Rectal smooth muscle tissue (tissue), 1 donor: ENCODE measurements at regions not wholly inside any gene's neighbourhood (a gene's known extent, or its start where the extent isn't known, plus 50 kb on each side); places are given as distances from the start of the nearest gene placed in this dataset.
"Not testable (repeated sequence)": the region's sequence is repeated elsewhere in the genome, so short reads cannot be mapped to it uniquely, and the experiment has no call there.

Experiments used
- H3K27ac ChIP-seq: one replicate; pipeline ENCODE4 v1.7.0; 2013; ENCODE audit warnings: low read depth, low read length, inconsistent platforms
- H3K27me3 ChIP-seq: one replicate; pipeline ENCODE4 v1.7.0; 2013; ENCODE audit warnings: low read length; ENCODE audit not compliant: control insufficient read depth, insufficient read depth
- H3K36me3 ChIP-seq: one replicate; pipeline ENCODE4 v1.7.0; 2013; ENCODE audit warnings: low read length; ENCODE audit not compliant: control insufficient read depth, insufficient read depth
- H3K4me1 ChIP-seq: one replicate; pipeline ENCODE4 v1.7.0; 2013; ENCODE audit warnings: low read length; ENCODE audit not compliant: control insufficient read depth, insufficient read depth
- H3K4me3 ChIP-seq: one replicate; pipeline ENCODE4 v1.7.0; 2013; ENCODE audit warnings: low read length
- H3K9ac ChIP-seq: one replicate; pipeline ENCODE4 v1.7.0; 2013; ENCODE audit warnings: low read length

DNA sequence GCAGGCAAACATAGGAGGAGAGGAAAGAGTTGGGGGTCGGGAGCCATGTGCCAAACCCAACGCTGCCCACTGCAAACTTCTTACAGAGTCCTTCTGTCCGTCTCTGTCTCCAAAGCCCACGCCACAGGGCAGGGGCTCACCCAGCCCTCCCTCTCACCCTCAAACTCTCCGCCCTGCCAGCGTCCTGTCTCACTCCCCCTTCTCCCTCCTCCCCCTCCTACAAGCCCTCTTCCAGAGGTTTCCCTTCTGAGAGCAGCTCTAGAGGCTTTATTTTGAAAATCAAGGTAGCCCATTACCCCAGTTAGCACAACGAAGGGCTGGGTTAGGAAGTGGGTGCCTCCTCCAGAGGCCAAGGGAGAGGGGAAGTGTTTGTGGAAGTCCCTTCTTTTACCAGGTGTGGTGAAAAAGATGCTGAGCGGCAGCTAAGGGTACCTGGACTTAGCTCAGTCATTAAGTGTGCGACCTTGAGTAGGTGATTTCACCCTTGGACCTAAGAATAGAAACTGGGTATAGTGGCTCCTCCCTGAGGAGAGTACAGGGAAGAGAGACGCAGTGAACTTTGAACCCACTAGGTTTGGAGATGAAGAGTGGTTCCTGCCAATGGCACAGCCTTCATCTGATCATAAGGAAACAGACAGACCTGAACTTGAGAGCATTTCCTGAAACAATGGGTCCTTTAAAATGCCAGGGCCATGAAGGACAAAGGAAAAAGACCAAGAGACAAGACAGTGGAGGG is 123.8 kb downstream of the BANF2 start:
- H3K4me1 ChIP-seq: no peaks in the 10 kb centered on the region

GRCh38 chr20:17822540-17823408 is 123.0 kb downstream of the BANF2 start:
- no peak overlapping the region for H3K9ac ChIP-seq
- H3K27ac ChIP-seq: no peak overlapping the region

More for the DNA sequence above, 123.8 kb downstream of the BANF2 start:
- Histone ChIP-seq H3K36me3 (no peaks in the 10 kb centered on the region), H3K4me3 (no peak overlapping the region), H3K27ac (no peak overlapping the region), H3K9ac (no peak overlapping the region), H3K27me3 (no peaks in the 10 kb centered on the region)

GRCh38 chr20:17822039-17822438 is 122.3 kb downstream of the BANF2 start:
- H3K36me3 ChIP-seq: no peaks in the 10 kb centered on the region
- H3K4me3 ChIP-seq: no peak overlapping the region
- no peaks in the 10 kb centered on the region for H3K27me3 ChIP-seq
- no peak overlapping the region for H3K9ac ChIP-seq
- no peak overlapping the region for H3K27ac ChIP-seq
- H3K4me1 ChIP-seq: no peaks in the 10 kb centered on the region

More at GRCh38 chr20:17822540-17823408, 123.0 kb downstream of the BANF2 start:
- Histone ChIP-seq H3K36me3 (no peaks in the 10 kb centered on the region), H3K27me3 (no peaks in the 10 kb centered on the region), H3K4me1 (no peaks in the 10 kb centered on the region), H3K4me3 (no peak overlapping the region)

DNA sequence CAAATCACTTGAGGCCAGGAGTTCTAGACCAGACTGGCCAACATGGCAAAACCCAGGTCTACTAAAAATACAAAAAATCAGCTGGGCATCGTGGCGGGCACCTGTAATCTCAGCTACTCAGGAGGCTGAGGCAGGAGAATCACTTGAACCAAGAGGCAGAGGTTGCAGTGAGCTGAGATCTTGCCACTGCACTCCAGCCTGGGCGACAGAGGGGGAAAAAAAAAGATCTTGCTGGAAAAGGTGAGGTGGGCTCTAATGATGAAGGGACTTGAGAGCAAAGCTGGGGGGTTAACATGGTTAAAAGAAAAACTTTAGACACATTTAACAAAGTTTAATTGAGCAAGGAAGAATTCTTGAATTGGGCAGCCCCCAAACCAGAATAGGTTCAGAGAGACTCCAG is 121.8 kb downstream of the BANF2 start:
- not testable (repeated sequence) for H3K4me3 ChIP-seq, H3K36me3 ChIP-seq, H3K27me3 ChIP-seq, H3K4me1 ChIP-seq, H3K27ac ChIP-seq, H3K9ac ChIP-seq

DNA sequence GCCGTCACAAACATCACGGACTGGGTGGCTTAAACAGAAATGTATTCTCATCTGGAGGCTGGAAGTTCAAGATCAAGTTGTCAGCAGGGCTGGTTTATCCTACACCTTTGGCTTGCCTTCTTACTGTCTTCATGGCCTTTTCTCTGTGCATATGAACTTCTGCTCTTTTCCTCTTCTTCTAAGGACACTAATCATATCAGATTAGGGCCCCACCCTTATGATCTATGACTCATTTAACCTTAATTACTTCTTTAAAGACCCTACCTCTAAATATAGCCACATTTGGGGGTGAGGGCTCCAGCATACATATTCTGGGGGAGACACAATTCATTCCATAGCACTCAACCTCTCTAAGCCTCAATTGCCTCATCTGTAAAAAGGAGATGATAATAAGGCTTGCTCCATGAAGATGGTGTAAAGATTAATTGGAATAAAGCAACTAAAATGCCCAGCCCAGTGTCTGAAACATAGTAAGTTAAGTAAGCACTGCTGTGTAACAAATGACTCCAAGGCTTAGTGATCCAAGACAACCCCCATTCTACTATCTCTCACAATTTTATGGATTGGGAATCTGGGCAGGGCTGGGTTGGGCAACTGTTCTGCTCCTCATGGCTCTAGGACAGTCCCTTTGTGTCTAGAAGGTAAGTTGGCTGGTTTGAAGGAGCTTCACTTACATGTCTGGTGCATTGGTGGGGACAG is 119.8 kb downstream of the BANF2 start:
- no peaks in the 10 kb centered on the region for H3K27me3 ChIP-seq
- H3K4me3 ChIP-seq: no peak overlapping the region
- no peak overlapping the region for H3K9ac ChIP-seq
- H3K4me1 ChIP-seq: no peaks in the 10 kb centered on the region
- H3K27ac ChIP-seq: no peak overlapping the region
- no peaks in the 10 kb centered on the region for H3K36me3 ChIP-seq

DNA sequence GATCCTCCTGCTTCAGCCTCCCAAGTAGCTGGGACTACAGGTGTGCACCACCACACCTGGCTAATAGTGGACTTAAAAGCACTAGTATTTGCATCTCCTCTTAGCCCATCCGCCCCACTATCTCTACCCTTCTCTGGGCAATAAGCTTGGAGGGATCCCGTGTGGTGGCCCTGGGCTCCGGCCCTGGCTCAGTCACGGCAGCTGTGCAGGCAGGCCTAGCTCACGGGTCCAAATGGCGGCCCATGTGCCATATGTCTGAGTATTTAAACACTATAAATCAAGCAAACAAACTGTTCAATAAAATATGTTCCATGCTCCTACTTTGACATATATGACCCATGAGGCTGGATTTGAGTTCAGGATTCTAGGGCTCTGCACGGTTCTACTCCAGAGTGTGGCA is 118.4 kb downstream of the BANF2 start:
- no peak overlapping the region for H3K27ac ChIP-seq
- no peaks in the 10 kb centered on the region for H3K27me3 ChIP-seq
- H3K4me1 ChIP-seq: no peaks in the 10 kb centered on the region

GRCh38 chr20:17816804-17817587 is 117.2 kb downstream of the BANF2 start:
- no peak overlapping the region for H3K4me3 ChIP-seq
- H3K4me1 ChIP-seq: no peaks in the 10 kb centered on the region
- H3K9ac ChIP-seq: no peak overlapping the region
- H3K36me3 ChIP-seq: no peaks in the 10 kb centered on the region
- H3K27ac ChIP-seq: no peak overlapping the region
- H3K27me3 ChIP-seq: no peaks in the 10 kb centered on the region

More for the DNA sequence above, 118.4 kb downstream of the BANF2 start:
- H3K36me3 ChIP-seq: no peaks in the 10 kb centered on the region
- no peak overlapping the region for H3K9ac ChIP-seq
- no peak overlapping the region for H3K4me3 ChIP-seq

DNA sequence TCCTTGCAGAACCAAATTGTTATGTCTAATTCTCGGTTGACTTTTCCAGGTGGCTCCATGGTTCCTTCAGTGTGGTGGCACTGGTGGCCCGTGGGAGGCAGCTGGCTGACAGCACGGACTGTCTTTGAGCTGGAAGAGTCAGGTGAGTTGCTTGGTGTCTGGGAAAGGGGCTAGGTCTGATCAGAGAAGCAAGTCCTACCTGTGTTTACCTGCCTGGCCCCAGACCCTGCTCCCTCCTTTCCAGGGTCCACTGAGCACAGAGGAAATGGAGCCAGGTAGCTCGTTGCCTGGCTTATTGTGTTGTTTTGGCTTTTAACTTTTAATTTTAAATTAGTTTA is 111.8 kb downstream of the BANF2 start:
- no peaks in the 10 kb centered on the region for H3K27me3 ChIP-seq
- no peak overlapping the region for H3K4me3 ChIP-seq
- peaks cover 21% of the 10 kb centered on the region for H3K4me1 ChIP-seq
- H3K36me3 ChIP-seq: no peaks in the 10 kb centered on the region
- H3K27ac ChIP-seq: no peak overlapping the region
- H3K9ac ChIP-seq: no peak overlapping the region

DNA sequence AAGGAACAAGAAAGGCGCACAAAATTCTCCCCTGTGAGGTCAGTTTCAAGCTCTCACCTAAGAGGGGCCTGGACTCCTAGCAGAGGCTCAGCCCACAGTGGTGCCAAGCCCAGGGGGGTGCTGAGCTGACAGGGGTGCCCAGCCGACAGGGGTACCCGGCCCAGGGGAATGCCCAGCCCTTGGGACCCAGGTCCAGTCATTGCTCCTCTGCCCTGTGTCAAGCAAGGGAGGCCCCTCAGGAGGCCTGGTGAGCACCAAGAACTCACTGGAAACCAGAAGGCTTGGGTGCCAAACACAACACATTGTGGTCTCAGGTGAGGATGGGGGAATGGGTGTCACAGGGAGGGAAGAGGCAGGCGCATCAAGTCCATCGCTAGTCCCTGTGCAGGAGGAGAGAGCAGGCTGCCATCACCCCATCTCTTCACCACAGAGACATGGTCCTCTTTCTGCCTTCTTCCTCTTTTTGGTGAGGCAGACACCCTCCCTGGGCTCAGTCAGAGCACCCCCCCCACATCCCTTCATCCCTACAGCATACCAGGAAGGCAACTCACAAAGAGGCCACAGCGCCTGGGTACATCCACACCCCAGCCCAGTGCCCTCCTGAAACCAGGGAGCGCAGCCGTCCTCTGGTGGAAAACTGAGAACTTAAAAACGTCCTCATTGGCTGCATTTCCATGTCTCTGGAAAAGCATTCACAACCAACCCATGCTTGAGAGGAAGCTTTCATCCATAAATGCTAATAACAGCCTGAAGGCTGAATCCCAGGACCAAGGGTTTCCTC is 111.3 kb downstream of the BANF2 start:
- Histone ChIP-seq H3K36me3 (no peaks in the 10 kb centered on the region), H3K4me3 (no peak overlapping the region), H3K4me1 (peaks cover 26% of the 10 kb centered on the region), H3K27ac (no peak overlapping the region), H3K9ac (no peak overlapping the region), H3K27me3 (no peaks in the 10 kb centered on the region)

GRCh38 chr20:17810062-17810631 is 110.4 kb downstream of the BANF2 start:
- Histone ChIP-seq H3K4me1 (peaks cover 27% of the 10 kb centered on the region), H3K27ac (peak overlapping the region; percentile 41), H3K4me3 (no peak overlapping the region), H3K27me3 (no peaks in the 10 kb centered on the region), H3K36me3 (no peaks in the 10 kb centered on the region), H3K9ac (no peak overlapping the region)

GRCh38 chr20:17809362-17810061 is 109.7 kb downstream of the BANF2 start:
- peak overlapping the region; percentile 6 for H3K9ac ChIP-seq
- H3K27ac ChIP-seq: peak overlapping the region; percentile 41
- H3K4me3 ChIP-seq: no peak overlapping the region
- no peaks in the 10 kb centered on the region for H3K36me3 ChIP-seq
- H3K27me3 ChIP-seq: no peaks in the 10 kb centered on the region
- peaks cover 27% of the 10 kb centered on the region for H3K4me1 ChIP-seq
